Fibroblast of mammary gland (primary cell): ENCODE measurements at regions not wholly inside any gene's neighbourhood (a gene's known extent, or its start where the extent isn't known, plus 50 kb on each side); places are given as distances from the start of the nearest gene placed in this dataset.

Experiments used
- DNase-seq: peaks from one replicate; pipeline ENCODE4 v3.0.0-alpha.2; 2010; ENCODE audit warnings: low read depth
- H3K4me3 ChIP-seq: 2 replicates; pipeline ENCODE4 v1.5.1; 2011; ENCODE audit warnings: low read depth, mild to moderate bottlenecking, low read length, moderate library complexity; ENCODE audit not compliant: control insufficient read depth
- TF ChIP-seq, protein P1 (sequence below): conservative IDR thresholded peaks from 2 replicates; pipeline ENCODE4 v1.5.1; 2011; ENCODE audit warnings: low read depth, low read length, inconsistent platforms; ENCODE audit not compliant: control insufficient read depth, insufficient read depth

DNA sequence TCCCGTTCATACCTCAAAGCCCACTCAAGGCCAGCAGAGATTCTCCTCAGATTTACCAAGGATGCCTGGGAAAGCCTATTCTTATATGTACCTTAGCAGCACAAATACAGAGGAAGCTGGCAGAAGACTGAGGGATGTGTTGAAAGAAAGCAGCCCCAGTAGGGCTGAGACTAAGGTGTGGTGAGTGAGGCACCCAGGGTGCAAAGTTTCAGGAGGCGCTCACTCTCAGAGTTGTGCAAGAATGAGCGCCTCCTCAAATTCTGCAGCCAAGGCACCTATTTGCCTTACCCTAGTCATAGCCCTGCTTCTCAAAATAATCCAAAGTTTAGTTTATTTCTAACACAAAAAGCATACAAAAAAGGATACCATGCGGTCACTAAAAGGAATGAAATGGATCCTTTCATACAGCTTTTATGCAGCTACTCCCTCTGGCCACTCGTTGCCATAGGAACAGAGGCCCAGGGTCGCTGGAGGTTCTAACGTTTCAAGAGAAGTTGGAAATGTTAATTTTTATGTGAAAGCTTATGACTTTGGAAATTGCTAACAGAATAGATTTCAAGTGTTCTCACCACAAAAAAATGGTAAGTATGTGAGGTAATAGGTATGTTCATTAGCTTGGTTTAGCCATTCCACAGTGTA, 79.7 kb upstream of the SMIM23 start:
- TF ChIP-seq, protein P1, sequence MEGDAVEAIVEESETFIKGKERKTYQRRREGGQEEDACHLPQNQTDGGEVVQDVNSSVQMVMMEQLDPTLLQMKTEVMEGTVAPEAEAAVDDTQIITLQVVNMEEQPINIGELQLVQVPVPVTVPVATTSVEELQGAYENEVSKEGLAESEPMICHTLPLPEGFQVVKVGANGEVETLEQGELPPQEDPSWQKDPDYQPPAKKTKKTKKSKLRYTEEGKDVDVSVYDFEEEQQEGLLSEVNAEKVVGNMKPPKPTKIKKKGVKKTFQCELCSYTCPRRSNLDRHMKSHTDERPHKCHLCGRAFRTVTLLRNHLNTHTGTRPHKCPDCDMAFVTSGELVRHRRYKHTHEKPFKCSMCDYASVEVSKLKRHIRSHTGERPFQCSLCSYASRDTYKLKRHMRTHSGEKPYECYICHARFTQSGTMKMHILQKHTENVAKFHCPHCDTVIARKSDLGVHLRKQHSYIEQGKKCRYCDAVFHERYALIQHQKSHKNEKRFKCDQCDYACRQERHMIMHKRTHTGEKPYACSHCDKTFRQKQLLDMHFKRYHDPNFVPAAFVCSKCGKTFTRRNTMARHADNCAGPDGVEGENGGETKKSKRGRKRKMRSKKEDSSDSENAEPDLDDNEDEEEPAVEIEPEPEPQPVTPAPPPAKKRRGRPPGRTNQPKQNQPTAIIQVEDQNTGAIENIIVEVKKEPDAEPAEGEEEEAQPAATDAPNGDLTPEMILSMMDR: no peak
- no peak overlapping the region for H3K4me3 ChIP-seq
- DNase-seq: no peak

DNA sequence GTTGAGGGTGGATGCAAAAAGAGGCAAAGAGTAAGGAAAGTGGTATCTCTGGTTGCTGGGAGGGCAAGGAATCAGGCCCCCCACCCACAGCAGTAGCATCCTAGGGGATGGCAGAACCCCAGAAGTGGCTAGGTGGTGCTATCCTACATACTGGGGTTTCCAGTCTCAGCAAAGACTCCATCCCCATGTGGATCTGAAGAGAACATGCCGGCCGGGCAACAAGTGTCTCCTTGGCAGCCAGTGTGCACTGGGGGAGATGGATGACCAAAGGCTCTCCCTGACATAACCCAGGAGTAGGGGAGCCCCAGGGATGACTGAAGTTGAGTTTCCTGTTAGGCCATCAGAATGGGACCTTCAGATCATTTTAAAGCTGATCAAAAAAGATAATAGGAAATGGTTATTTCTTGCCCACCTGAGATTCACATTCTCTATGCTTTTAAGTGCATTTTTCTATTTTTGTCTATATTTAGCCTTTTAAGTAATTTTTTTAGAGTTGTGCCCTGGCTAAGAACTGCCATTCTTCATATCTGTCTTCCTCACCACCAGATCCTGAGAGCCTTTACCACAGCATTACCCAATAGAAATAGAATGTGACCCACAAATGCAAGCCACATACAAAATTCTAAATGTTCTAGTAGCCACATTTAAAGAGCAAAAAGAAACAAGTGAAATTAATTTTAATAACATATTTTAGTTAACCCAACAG, 78.7 kb upstream of the SMIM23 start:
- H3K4me3 ChIP-seq: no peak overlapping the region
- DNase-seq: no peak
- TF ChIP-seq, protein P1: no peak

DNA sequence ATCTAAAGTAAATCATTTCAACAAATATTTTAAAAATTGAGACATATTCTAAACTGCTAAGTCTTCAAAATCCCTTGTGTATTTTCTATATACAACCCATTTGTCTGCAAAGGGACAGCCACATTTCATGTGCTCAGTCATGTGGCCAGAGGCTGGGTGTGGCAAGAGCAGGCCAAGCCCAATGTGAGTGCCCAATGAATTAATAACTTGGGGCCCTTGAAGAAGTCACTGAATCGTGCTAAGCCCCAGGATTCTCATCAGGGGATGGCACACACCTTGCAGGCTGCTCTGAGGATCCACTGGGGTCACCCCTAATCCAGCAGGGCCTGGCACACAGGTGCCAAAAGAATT, 78.2 kb upstream of the SMIM23 start:
- TF ChIP-seq, protein P1: no peak
- no peak overlapping the region for H3K4me3 ChIP-seq
- no peak for DNase-seq

DNA sequence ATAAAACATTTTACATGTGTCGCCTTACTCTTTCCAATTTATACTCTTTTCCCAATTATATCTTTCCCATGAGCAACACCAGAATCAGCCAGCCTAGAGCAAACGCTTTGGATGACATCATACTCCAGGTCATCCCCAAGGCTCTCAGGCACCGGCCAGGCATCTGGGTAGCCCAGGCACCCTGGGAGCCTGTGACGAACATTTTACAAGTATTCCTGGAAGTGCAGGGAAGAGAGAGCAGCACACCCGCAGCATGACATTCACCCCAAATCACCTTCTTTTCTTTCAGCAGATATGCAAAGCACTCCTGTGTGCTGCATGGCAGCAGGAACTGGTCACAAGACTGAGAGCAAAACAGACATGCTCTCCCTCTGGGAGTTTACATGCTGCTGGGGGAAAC, 75.7 kb upstream of the SMIM23 start:
- TF ChIP-seq, protein P1: no peak
- no peak overlapping the region for H3K4me3 ChIP-seq
- DNase-seq: no peak

DNA sequence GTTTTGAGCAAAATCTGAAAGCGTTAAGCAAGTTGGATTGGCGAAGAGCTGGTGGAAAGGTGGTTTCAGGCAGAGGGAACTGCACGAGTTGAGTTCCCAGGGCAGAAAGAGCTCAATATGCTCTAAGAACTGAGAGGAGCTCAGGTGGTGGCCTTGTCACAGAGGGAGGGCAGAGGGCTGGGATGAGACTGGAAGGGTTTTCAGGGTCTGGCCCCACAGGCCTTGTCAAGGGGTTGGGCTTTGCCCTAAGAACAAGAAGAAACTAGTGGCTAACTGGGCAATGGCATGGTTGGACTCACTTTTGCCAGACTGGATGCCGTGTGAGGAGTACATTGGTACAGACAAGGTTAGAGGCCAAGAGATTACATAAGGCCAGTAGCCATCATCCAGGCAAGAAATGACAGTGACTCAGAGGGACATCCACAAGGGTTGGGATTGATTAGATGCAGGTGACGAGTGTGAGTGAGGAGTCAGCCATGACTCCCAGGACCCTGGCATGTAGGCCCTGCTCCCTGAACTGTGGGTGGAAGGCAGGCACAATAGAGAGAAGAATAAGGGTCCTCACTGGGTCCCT, 75.1 kb upstream of the SMIM23 start:
- TF ChIP-seq, protein P1: no peak
- DNase-seq: peak; percentile 6
- H3K4me3 ChIP-seq: no peak overlapping the region

DNA sequence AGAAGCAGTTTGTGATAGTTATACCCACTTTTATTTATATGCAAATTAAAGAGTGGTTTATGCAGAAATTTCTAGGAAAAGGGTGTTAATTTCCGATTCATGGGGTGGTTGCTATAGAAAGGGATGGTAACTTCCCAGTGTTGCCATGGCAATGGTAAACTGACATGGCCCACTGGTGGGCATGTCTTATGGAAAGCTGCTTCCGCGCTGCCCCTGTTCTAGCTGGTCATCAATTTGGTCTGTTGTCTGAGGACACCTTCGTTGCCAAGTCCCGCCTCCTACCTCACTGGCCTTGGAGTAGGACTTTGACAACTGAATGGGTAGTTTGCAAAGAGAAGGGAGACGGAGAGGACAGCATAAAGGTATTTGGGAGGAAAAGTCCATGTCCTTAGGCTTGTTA, 74.0 kb upstream of the SMIM23 start:
- no peak overlapping the region for H3K4me3 ChIP-seq
- TF ChIP-seq, protein P1: no peak
- DNase-seq: no peak
